ENCODE measurements at regions not wholly inside any gene's neighbourhood (a gene's known extent, or its start where the extent isn't known, plus 50 kb on each side); places are given as distances from the start of the nearest gene placed in this dataset.

DNA sequence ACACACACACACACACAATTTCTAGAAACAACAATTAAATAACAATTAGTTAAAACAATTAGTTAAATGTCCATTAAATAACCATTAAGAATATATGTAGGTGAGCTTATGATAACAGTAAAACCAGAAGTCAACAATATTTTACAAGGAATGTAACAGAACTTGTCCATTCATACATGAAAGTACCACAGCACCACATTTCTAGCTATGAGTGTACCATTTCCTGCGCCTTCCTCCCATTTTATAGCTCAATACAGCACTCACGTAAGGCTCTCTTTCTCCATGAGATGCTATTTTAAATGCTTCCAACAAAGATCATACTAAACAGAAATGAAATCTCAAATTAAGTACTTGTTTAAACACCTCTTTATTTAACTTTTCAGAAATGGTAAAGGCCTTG, 367.3 kb upstream of the ZWINT start:
- DNase-seq = no peak

DNA sequence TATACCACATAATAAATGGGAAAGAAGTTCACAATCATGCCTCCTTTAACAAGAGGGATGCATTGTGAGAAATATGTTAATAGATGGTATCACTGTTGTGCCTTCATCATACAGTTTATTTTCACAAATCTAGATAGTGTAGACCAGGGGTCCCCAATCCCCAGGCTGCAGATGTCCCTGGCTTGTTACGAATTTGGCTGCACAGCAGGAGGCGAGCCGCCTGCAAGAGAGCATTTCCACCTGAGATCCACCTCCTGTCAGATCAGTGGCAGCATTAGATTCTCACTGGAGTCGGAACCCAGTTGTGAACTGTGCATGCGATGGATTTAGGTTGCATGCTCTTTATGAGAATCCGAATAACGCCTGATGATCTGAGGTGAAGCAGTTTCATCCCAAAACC, 361.9 kb upstream of the ZWINT start:
- DNase-seq = no peak

DNA sequence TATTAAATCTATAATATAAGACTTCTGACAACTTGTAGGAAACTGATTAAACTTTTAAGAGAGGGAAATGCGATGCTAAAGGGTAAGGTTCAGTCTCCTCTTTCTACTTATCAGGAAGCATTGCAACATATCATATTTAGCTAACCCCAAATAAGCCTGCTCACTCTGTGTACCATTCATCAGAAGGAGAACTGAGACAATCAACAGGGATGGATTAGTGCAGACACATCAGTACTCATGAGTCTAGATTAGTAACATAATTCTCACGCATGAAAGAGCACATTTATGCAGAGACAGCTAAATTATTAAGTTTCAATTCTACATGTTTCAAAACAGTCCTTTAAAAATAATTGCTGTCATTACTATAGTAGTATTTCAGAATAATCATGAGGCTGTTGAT, 354.2 kb upstream of the ZWINT start:
- DNase-seq = no peak

DNA sequence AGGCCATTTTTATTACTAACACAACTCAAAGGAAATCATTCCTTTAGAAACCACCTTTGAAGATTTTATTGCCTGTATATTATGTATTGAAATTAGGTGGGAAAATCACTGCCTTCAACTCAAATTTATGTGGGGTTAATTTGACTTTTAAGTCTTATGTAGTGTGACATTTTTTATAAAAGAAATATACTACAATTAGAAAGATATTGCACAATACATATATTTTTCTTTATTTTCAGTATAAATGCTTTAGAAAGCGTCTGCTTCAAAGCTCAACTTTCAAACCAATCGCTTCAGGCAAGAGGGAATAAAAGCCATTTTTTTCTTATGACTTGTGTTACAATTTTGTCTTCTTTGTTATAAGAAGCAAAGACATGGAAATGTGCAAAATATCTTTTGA, 337.4 kb upstream of the ZWINT start:
- no peak for DNase-seq

DNA sequence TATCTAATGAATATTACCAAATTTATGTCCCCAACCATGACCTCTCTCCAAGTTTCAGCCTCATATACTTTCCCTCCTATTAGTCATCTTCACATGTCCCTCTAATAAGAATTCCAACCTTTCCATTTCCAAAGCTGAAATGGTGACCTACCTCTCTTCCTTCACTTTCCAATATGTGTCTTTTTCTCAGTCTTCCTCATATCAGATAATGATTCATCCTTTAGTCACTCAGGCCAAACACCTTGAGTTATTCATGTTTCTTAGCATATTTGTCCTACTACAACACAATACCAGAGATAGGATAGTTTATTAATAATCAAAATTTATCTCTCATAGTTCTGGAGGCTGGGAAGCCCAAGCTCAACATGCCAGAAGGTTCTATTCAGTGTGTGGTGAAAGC, 318.5 kb upstream of the ZWINT start:
- no peak for DNase-seq

DNA sequence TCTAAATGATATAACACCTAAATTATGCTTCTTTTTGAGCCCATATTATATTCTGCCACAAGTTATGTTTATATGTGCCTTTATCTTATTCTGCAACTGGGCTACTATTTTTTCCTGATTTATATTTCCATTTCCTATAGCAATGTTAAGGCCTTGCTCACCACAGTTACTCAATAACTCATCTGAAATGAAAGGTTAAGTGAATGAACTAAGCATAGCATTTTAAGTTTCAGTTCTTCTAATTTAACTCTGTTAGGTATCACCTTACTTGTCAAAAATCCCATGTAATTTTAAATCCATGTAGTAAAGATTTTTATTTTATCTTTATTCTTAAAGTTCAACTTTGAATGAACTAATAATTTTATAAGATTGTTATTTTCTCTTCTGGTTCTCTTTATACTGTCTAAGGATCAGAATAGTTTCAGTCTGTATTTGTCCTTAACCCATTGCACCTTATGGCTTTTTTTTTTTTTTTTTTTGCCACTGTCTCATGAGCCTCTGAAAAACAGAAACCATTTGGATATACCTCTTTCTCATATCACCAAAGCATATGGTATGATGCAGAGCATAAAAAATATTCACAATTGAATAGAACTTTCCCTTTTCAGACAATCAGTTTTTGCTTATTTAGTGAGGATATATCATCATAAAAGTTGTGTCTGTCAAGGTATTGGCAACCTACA, 301.8 kb upstream of the ZWINT start:
- DNase-seq = no peak

DNA sequence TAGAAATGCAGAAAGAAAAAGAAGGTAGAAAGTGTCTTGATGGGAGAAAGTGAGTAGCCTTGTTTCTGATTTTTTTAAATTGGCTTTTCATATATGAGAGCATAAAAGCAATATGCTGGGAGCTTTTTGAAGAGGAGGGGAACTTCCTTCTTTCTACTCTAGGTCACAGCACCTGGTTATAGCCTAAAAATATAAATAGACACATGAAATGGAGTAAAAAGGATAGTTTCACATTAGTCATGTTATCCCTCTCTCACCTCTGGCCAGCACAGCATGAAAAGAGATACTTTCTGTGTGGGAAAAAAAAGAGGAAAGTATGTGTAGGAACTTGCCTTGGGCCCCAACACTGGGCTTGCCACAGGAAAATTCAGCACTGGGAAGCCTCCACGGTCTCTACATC, 292.2 kb upstream of the ZWINT start:
- DNase-seq = no peak

DNA sequence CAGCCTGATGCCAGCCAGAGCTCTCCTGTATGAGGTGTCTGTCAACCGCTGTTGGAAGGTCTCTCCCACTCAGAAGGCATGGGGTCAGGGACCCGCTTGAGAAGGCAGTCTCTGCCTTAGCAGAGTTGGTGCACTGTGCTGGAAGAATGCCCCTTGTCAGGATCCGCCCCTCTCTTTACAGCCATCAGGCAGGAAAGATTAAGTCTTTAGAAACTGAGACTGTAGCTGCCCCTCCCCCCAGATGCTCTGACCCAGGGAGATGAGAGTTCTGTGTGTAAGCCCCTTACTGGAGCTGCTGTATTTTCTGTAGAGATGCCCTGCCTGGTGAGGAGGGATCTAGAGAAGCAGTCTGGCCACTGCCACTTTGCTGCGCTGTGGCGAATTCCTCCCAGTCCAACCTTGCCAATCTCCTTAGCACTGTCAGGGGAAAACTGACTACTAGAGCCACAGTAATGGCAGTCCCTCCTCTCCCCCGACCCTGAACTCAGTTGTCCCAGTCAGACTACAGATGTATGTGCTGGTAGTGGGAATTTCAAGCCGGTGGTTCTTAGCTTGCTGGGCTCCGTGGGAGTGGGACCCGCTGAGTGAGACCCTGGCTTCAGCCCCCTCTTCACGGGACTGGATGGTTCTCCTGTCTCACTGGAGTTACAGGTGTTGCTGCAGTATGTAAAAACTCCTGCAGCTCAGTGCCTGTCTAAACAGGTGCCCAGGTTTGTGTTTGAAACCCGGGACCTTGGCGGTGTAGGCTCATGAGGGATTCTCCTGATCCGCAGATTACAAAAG, 285.5 kb upstream of the ZWINT start:
- DNase-seq = peak; percentile 12

DNA sequence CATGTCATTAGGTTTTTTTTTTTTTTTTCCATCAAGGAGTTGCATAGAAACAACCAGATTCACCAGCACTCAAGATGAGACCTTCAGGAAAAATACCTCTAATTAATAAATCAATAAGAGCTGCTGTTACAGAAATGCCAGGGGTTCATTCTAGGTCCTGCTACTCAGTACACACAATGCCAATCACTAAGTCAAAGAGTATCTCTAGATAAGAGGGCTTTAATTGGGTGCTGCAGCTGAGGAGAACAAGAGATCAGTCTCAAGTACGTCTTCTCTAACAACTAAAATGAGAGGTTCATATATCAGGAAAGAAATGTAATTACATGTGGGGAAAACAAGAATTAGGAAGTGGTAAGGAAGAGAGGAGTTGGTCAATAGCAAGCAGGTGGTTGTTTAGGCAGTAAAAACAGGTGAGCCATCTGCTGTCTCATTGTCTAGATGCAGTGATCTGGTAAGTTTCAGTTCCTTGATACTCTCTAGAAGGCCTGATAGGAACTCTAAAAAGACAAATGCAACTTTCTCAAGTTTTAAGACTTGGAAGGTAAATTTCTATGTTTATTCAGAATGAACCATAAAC, 272.9 kb upstream of the ZWINT start:
- no peak for DNase-seq

DNA sequence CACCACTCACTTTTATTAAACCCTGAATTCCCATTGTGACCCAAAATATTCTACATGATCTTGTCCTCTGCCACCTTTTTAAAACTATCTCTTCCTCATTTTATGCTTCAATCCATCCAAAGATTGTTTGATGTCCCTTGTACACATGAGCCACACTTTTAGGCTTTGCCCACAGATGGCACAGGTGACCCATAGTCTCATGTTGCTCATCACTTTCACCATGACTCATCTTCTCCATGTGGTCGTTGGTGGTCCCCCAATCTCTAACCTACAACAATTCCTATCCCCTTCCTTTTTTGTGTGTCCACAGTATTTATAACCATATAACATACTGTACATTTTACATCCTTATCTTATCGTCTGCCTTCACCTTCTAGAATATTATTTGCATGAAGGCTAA, 271.5 kb upstream of the ZWINT start:
- no peak for DNase-seq

DNA sequence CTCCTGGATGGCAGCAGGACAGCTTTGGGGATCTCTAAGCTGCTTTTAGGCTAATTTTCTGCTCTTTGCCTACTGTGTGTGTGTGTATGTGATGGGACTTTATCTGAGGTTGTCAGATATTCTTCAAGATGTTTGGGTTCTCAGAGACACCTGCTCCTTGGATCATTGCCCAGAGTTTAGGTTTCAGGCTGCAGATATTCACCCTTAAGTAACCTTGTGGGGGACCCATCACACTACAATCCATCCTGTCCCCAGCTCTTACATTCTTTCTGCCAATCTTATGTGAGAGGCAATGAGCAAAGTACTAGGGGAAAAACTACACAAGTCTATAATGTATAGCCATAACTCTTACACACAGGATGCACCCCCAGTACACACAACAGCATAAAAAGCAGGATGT, 263.0 kb upstream of the ZWINT start:
- DNase-seq = no peak

DNA sequence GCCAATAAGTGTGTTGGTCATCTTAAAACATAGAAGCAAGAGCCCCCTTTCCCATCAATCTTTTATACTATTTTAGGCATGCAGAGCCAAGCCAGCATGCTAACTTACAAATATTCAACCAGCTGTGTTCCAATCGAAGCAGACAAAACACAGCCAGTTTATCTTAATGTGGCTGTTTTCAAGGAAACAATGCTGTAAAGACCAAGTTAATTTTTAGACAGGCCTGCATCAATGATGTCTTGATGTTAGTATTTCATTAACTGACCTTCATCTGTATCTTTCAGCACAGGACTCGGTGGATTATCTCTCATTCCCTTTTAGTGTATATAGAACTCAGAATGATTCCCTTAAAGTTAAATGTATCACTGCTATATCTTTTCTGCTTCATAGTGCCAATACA, 262.0 kb upstream of the ZWINT start:
- no peak for DNase-seq

DNA sequence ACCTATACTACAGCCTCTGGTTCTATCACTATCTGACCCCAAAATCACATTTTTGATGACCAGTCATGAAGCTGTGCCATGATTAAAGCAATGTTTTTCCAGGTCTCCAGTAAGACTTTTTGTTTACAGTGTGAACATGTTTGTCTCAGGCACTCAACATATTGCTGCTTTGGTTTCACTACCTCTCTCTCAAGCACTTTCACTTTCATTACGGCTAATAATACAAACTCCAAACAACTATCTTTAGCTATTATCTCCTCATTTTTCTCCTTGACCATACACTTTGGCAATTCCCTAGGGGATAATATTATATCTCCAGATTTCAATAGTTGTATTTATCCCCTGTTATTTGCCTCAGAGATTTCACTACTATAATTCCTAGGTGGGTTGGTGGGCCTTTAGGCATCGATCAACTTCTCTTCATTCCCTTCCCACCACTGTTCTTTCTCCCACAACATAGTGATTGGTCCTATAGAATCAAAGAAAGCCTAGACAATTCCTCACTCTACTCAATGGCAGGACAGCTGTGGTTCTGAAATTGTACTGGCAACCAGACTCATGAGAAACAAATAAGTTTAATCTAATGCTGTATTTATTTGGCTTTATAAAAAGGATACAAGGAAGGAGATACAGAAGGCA, 261.4 kb upstream of the ZWINT start:
- no peak for DNase-seq

DNA sequence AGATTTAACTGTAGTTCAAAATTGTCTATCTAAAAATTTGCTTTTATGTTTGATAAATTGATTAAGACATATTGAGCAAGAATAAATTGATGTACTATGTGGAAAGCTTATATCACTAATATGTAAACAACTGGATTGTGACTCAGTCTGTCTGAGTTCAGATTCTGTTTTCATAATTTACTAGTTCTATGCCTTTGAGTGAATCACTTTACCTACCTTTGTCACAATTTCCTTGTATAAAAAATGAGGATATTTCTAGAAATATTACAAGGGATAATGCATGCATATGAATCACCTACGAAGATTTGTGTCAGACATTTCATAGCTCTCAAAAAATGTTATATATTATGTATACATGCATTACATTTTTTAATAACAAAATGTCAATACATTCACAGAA, 245.1 kb upstream of the ZWINT start:
- DNase-seq = no peak

DNA sequence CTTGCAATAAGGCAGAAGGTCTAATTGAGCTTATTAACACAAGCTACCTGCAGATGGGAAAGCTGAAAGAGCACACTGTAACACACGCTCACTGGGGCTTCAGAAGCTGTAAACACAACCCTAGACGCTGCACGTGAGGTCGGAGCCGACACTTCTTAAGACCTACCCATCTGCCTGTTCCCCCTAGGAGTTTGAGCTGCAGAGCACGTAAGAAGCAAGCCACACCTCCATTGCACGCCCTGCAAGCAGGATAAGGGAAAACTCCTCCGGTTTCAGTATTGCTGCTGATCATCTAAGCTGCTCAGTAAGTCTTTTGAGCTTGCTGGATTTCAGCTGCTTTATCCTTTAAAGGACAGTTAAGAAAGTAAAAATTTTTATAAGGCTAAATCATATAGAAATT, 244.0 kb upstream of the ZWINT start:
- peak; percentile 28 for DNase-seq

DNA sequence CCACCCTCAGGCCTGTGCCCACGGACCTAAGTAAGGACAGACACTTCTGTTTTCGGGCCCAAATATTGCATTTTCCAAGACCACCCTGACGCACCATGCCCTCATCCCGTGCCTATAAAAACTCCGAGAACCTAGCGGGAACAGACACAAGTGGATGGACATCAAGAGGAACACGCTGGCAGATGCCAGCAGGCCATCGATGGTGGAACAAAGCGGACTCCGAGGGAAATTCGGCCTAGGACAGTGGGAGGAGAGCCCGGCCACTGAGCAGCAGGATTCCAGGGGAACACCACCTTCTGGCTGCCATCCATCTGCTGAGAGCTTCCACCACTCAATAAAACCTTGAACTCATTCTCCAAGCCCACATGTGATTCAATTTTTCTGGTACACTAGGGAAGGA, 243.6 kb upstream of the ZWINT start:
- DNase-seq = no peak

DNA sequence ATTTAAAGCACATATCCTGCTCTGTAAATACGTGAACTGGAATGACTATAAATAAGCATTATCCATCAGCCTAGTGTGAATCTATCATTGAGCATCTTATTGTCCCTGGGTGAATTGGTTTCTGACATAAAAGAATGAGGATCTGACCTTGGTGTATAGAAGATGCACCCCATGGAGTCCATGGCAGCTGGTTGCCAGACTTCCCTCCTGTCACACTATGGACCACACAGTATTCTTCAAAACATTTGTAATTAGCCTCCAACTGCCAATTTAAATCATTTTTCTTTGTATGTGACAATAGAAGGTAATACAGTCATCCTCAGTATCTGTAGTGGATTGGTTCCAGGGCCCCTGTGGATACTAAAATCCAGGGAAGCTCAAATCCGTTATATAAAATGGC, 238.1 kb upstream of the ZWINT start:
- DNase-seq = peak; percentile 26

DNA sequence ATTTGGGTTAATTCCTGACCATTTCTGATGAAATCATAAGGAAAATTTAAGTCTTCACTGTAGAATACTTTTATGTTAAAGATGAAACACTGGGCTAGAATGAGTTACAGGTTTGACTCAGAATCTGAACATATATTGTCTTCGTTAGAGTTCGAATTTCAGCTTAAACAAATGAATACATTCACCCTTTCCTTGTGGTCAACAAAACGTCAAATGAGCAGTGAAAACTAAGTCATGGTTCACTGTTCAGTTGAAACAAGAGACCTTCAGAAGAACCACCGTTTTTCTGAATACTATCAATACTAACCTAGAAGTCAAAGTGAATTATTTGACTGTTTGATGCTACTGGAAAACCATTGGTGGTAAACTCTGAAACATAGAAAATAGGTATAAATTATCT, 235.2 kb upstream of the ZWINT start:
- no peak for DNase-seq

DNA sequence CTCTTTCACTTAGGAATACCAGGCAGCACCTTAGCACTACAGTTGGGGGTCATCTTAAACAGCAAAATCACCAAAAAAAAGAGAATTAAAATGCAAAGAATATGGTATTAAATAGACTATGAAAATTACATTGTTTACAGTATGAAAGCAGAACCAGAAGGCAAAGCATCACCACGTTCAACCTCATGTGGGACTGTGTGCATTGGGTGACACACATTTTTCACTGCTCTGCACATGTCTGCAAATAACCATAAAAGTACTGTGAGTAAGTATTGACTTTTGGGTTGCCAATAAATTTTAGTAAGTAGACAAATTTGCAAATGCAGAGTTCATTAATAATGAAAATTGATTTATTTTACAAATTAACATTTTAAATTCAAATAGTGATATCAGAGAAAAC, 232.1 kb upstream of the ZWINT start:
- no peak for DNase-seq

DNA sequence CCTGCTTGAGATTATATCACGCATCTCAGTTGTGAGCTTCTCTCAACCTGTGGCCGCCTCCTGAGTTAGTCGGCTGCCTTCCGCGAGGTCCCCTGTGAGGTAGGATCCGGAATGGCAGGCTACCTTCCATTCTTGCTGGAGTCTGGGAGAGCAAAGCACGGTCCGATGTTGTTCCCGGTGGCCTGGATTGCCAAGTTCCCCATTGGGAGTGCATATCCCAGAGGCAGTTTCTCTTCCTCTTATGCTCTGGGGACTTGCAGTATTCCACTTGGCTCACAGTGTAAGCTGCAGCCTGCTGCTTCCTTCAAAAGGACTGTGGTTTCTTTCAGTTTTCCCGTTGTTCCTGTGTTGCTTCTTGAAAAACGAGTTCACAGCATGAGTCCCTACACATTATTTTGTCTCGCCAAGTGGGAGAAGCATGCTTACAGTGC, 225.4 kb upstream of the ZWINT start:
- no peak for DNase-seq

DNA sequence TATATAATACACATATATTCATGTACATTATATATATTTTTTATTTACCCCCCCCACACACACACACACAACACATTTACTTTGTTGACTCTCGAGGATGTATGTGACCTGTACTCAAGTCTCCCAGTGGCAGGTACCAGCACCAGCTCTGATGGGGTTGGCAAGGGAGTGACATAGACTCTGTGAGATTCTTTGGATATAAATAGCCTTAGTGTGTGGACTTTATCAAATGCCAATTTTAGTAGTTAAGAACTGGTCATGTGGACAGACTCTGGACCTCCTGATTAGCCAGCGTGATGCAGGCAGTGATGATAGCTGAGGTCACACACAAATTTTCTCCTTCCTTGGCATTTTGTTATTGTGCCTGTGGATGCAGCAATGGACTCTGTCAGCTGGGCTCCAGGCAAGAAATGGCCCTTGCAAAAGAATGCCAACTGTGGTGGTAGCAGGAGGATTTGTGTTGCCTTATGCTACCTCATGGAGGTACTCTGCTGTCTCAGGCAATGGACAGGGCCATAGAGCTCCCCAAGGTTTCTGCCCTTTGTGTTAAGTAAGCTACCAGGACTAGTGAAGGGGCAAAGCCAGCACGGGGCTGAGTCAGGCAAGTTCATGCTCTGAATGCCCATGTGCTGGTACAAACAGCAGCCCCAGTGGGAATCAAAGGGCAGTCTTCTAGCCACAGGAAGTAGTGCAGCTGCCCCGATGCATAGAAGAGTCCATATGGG, 224.6 kb upstream of the ZWINT start:
- no peak for DNase-seq

DNA sequence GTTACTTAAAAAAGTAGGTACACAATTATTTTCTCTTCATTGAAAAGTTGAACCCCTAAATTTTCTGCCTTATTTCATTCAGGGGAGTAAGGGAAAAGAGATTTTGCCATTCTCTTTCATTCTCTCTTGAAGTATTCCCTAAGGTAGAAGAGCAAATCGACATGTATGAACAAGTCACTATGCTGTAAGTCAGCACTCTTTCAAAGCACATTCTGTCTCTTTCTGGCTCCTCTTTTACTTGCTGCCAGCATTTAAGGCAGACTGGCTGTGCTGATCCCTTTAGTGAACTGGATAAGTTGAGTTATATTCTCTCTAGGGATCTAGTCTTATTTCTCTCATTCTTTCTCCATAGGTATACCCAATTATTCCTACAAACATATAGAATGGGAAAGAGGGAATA, 222.3 kb upstream of the ZWINT start:
- no peak for DNase-seq

DNA sequence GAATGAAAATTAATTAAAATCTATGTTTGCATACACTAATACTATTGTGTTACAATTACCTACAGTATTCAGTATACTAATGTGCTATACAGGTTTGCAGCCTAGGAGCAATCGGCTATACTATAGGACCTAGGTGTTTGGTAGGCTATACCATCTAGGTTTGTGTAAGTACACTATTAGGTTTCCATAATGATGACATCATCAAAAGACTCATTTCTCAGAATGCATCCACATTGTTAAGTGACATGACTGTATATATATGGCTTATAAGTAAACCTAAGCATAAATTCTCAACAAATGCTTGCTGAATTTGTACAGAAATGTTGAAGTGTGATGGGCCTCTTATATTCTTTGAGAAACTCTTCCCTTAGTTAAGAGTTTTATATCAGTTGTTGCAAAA, 206.5 kb upstream of the ZWINT start:
- no peak for DNase-seq
